HG02798 (cell line): ENCODE measurements at regions not wholly inside any gene's neighbourhood (a gene's known extent, or its start where the extent isn't known, plus 50 kb on each side); places are given as distances from the start of the nearest gene placed in this dataset.
A peak's percentile ranks its signal among the peaks of the same experiment; 100 is the strongest.

ENCODE experiments used
- ATAC-seq: cut with Tn5 transposase; IDR thresholded peaks from one replicate; pipeline ENCODE4 v1.9.1; 2021; ENCODE audit warnings: mild to moderate bottlenecking; ENCODE audit not compliant: unreplicated experiment, poor library complexity

DNA sequence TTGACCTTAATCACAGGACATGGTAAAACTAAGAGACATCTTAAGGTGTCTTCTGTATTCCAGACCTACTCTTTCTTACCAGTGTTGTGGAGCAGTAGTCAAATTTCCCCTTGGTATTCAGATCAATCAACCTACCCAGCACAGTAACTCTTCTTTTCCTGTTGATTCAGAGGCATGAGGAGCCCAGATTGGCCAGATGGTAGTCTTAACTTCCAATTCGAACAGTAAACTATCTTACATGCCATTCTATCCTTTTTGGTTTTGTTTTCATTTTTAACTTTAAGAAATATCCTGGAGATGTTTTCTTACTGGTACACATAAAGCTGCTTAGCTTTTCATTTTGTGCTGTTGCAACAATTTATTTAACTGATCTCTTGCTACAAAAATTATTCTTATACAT lies 630.3 kb upstream of the PKDCC start:
- ATAC-seq, result no peak

DNA sequence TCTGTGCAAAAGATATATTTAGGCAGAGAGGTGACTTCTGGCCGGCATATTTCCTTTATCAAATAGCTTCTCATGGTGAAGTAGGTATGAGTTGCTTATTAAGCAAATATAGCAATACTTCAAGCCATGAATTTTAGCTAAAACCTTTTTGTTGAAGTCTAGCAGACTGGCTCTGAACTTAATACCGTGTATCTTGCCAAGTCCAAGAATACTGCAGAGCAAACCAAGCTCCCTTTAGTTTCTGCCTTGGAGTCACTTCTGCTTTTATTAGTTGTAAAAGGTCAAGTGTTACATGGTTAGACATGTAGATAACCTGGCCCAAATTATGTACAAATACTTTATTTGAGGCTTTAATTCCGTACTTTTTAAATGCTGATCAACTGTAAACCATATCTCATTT lies 627.6 kb upstream of the PKDCC start:
- no peak for ATAC-seq

GRCh38 chr2:41420872-41421271 lies 626.9 kb upstream of the PKDCC start:
- ATAC-seq, result no peak

DNA sequence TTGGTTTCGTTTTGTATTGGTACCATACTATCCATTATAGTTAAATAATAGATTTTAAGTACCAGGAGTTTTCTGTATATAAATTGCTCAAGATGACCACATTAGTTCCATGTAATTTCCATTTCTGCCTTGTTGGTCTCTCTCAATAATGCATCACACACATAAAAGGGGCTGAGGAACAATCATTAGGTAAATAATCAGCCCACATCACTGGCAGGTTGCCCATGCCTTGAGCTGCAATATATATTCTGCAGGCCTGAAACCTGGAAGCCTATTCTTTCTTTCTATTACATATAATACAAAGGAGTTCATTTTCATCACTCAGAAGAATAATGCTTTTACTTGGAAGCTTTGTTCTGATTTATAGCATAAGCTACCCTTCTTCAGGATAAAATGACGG lies 616.1 kb upstream of the PKDCC start:
- ATAC-seq, result no peak

- no peak for ATAC-seq
These were observed 615.4 kb upstream of the PKDCC start for GRCh38 chr2:41432459-41432858.

GRCh38 chr2:41434991-41435390 lies 612.8 kb upstream of the PKDCC start:
- no peak for ATAC-seq

- no peak for ATAC-seq
These were observed 605.9 kb upstream of the PKDCC start for GRCh38 chr2:41441958-41442357.

- no peak for ATAC-seq
These were observed 602.0 kb upstream of the PKDCC start for GRCh38 chr2:41445865-41446264.

- ATAC-seq, result no peak
These were observed 601.6 kb upstream of the PKDCC start for GRCh38 chr2:41446266-41446665.

DNA sequence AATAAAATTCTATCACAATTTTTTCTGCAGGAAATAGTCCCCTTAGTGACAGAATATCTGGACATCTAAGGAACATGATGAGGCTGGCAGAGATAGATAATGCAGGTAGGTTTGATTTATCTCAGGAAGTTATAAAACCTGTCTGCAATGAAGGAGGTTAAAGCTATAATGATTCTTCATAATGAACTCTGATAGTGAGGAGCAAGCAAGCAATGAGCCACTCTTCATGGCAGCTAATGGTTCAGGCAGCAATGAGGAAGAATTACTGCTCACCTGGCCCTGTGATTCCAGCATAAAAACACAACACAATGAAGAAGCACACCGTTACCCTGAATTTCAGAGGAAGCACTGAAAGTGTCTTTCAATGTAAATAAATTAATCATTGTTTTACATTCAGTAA lies 599.6 kb upstream of the PKDCC start:
- ATAC-seq, result no peak

DNA sequence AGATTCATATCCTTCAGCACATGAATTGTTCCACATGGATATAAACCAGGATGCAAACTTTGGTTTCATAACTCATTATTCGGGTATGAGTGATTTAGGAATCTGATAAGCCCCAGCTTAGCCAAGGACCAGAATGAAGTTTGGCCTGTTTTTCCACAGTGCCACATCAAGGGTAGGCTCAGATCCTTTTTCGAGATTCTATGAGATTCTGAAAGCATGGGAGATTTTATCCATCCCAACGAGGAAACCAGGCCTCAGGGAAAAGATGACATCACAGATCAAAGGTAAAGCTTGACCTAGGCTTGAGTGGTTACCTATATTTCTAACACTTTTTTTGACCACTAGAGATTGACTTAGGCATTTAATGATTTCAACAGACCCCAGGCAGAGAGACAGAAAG lies 590.8 kb upstream of the PKDCC start:
- ATAC-seq, result no peak

- ATAC-seq, result no peak
These were observed 587.2 kb upstream of the PKDCC start for GRCh38 chr2:41460661-41461060.

- no peak for ATAC-seq
These were observed 583.4 kb upstream of the PKDCC start for GRCh38 chr2:41464395-41464794.

DNA sequence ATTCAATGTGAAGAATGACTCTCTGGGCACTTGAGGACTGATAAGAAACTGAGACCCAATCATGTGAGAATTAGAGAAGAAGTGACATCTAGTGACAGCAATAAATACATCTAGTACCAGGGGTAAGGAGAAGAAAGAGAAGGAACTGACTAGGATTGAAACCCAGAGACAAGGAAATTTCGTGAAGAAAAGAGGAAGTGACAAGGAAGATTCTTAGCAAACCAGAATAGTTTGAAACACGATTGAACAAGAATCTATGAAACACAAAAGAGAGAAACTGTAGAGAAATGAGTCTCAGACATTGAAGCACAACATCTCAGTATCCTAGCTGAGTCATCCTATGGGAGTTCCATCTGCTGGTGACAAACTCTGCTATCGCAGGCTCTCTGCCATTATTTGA lies 571.9 kb upstream of the PKDCC start:
- ATAC-seq, result peak; percentile 67

- no peak for ATAC-seq
These were observed 565.2 kb upstream of the PKDCC start for GRCh38 chr2:41482659-41483058.

- no peak for ATAC-seq
These were observed 564.6 kb upstream of the PKDCC start for GRCh38 chr2:41483226-41483625.

- ATAC-seq, result no peak
These were observed 563.6 kb upstream of the PKDCC start for GRCh38 chr2:41483982-41484857.

DNA sequence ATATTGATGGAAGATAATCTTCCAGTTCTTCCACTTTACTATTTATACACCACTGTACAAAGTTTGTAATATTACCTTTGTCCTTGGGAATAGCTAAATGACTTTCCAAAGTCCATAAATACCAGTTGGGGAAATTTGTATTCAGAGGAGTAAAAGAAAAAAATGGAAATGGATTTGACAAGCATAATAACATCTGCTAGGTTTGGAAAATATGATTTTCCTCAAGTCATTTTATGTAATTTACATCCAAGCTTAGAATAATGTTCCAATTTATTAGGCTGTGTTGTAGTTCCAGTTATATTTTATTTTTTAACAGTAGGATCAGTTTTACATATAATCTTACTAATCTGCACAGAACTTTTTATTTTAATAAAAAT lies 563.0 kb upstream of the PKDCC start:
- ATAC-seq, result no peak

GRCh38 chr2:41486948-41487347 lies 560.9 kb upstream of the PKDCC start:
- ATAC-seq, result no peak

- no peak for ATAC-seq
These were observed 558.9 kb upstream of the PKDCC start for GRCh38 chr2:41488888-41489287.

DNA sequence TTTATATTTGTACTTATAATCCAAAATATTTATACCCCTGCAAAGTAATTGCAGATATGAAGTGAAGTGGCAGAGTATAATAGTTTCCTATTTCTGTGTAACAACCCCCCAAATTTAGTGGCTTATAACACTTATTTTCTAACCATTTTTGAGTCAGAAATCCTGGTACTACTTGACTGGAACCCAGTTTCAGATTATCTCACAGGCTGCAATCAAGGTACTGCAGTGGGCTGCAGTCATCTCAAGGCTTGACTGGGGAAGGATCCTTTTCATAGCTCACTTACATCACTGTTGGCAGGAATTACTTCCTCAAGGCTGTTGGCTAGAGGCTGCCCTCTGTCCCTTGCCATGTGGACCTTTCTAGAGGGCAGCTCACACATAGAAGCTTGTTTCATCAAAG lies 558.2 kb upstream of the PKDCC start:
- no peak for ATAC-seq

DNA sequence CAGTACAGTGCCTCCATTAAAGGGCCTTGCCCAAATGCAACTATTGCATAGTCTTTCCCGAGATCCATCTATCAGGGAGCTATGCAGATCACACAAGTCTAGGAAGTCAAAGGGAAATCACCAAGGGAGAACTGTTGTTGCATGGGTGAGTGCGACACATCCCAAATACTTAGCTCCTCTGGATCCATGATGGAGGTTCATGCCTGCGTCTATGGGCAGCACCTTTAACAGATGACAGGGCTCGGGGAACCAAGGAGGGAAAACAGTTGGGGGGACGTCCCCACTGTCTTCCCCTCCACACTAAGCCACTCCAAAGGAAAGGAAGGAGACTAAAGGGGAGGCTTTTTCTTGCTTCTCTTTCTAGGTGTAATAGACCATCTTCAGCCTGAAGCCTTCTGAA lies 552.8 kb upstream of the PKDCC start:
- no peak for ATAC-seq
